AG04449 (cell line): ENCODE measurements at regions not wholly inside any gene's neighbourhood (a gene's known extent, or its start where the extent isn't known, plus 50 kb on each side); places are given as distances from the start of the nearest gene placed in this dataset.

Experiments
- CTCF ChIA-PET: fragments of 350-600 bp; formaldehyde crosslinking; extraction: SDS; loops from one replicate; lab custom pipeline; 2021; ENCODE audit warnings: antibody characterized with exemption; lab: Yijun Ruan, JAX
- POLR2A ChIA-PET: fragments of 400-600, 350-600 bp; formaldehyde crosslinking; extraction: SDS; loops from one replicate; lab custom pipeline; 2020; ENCODE audit warnings: antibody characterized with exemption, inconsistent platforms; lab: Yijun Ruan, JAX
- DNase-seq: peaks from one replicate; pipeline ENCODE4 v3.0.0-alpha.2; 2010; ENCODE audit warnings: low read depth, low spot score
- H3K4me3 ChIP-seq: 2 replicates; pipeline ENCODE4 v1.5.1; 2011; ENCODE audit warnings: low read depth, mild to moderate bottlenecking, control low read depth, low read length
- TF ChIP-seq, protein P1 (sequence below): IDR thresholded peaks from one replicate; pipeline ENCODE4 v1.5.1; 2011; ENCODE audit warnings: mild to moderate bottlenecking, moderate library complexity, low read length, control low read depth, inconsistent platforms; ENCODE audit not compliant: insufficient read depth; ENCODE audit errors: missing control alignments

DNA sequence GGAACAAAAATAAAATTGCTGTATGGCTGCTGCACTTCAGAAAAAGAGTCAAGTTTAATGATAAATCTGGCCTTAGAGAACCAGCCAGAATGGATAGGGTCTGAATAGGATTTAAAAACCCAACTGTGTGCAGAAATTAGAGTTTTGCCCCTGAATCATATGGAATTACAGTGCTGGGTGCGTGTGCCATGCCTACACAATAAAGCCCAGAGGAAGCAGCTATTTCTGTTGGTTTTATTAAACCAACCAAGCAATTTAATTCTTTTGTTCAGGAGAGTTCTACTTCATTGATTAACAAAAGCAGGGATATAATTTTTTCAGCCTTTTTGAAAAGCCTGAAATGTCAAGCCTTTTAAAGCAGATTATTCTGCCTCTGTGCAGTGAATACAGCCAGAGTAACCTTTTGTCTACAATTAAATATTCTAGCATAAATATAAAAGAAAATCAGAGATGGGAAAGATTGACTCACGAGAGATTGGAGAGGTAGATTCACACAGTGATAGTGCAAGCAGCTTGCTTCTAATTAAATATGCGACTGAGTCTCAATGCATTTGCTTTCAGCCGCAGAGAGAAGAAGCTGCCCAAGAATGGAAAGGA, 66.7 kb upstream of the DNAJC19 start:
- H3K4me3 ChIP-seq = no peak overlapping the region
- TF ChIP-seq, protein P1, sequence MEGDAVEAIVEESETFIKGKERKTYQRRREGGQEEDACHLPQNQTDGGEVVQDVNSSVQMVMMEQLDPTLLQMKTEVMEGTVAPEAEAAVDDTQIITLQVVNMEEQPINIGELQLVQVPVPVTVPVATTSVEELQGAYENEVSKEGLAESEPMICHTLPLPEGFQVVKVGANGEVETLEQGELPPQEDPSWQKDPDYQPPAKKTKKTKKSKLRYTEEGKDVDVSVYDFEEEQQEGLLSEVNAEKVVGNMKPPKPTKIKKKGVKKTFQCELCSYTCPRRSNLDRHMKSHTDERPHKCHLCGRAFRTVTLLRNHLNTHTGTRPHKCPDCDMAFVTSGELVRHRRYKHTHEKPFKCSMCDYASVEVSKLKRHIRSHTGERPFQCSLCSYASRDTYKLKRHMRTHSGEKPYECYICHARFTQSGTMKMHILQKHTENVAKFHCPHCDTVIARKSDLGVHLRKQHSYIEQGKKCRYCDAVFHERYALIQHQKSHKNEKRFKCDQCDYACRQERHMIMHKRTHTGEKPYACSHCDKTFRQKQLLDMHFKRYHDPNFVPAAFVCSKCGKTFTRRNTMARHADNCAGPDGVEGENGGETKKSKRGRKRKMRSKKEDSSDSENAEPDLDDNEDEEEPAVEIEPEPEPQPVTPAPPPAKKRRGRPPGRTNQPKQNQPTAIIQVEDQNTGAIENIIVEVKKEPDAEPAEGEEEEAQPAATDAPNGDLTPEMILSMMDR = no peak
- POLR2A ChIA-PET = no interaction called here
- DNase-seq = no peak
- CTCF ChIA-PET = no interaction called here

DNA sequence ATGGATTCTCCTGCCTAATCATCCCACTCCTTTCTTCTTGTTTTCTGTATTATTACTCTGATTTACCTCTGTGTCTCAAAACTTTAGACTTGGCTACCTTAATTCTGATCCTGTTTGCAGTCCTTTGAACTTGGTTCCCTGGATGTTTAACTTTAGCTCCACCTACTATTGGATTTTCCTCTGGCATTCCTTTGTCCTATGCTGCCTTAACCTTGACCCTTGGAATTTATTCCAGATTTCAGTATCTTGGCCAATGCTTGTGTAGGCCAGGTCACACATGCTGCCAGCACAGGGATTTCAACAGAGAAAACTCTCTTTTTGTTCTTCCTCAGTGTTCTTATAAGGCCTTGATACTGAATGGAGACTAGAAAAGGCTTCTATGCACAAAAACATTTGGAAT, 65.0 kb upstream of the DNAJC19 start:
- H3K4me3 ChIP-seq = no peak overlapping the region
- TF ChIP-seq, protein P1 = no peak
- DNase-seq = no peak
- ChIA-PET POLR2A (no interaction called here), CTCF (no interaction called here)

DNA sequence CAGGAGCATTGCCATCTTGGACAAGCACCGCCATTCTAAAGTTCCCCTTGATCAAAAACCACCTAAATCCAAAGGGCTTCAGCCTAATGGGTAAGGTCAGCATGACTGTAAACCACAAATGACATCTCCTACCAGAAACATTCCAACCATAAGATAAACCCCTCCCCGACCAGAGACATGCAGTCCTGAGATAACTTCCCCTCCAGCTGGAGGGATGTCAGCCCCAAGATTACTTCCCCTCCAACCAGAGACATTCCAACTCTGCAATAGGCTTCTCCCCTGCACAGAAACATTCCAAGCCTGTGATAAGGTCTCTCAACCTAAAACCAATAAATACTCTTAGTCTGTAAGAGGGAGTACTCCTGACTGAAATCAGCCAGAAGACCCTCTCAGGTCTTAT, 62.7 kb upstream of the DNAJC19 start:
- no peak for DNase-seq
- no peak overlapping the region for H3K4me3 ChIP-seq
- TF ChIP-seq, protein P1 = no peak
- ChIA-PET POLR2A (no interaction called here), CTCF (no interaction called here)

DNA sequence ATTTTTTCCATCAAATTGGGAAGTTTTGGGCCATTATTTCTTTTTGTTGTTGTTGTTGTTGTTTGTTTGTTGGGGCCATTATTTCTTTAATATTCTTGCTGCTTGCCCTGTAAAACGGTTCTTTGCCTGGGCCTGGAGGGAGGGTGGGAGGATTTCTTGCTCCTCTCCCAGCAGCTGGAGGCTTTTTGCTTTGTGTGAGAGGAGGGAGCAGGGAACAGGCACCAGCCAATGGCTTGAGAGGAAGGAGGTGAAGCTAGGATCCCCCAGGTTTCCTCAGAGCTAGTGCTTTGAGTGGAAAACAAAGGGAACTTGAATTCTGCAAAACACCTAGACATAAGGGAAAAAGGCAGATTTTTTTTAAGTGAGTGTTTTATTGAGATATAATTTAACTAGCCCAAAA, 61.2 kb upstream of the DNAJC19 start:
- ChIA-PET CTCF (no interaction called here), POLR2A (no interaction called here)
- TF ChIP-seq, protein P1 = no peak
- H3K4me3 ChIP-seq = no peak overlapping the region
- no peak for DNase-seq

DNA sequence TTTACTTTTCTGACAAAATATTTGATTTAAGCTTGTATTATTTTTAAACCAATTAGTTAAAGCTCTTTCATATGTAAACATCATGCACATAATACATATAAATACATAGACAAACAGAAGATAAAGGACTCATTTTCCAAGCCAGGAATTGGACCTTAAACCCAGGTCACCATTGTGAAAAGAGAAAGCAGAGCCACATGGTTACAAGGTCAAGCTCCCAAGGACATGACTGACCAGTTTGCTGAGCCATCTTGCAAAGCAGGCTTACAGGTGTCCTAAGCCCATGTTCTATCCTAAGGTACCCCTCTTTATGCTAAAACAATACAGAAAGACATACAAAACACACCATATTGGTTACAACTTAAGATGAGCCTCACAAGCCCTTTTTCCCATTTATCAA, 50.5 kb upstream of the DNAJC19 start:
- H3K4me3 ChIP-seq = no peak overlapping the region
- ChIA-PET POLR2A (no interaction called here), CTCF (no interaction called here)
- no peak for DNase-seq
- TF ChIP-seq, protein P1 = no peak
